ENCODE measurements at regions not wholly inside any gene's neighbourhood (a gene's known extent, or its start where the extent isn't known, plus 50 kb on each side); places are given as distances from the start of the nearest gene placed in this dataset.

DNA sequence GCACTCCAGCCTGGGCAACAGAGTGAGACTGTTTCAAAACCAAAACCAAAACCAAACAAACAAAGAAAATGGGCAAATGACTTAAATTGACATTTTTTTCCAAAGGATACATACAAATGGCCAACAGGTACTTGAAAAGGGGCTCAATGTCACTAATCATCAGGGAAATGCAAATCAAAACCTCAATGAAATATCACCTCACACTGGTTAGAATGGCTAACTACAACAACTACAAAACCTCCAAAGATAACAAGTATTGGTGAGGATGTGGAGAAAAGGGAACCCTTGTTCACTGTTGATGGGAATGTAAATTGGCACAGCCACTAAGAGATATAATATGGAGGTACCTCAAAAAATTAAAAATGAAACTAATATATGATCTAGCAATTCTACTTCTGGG lies 213.2 kb upstream of the HS6ST1 start (continued):
- TF ChIP-seq, protein P1, sequence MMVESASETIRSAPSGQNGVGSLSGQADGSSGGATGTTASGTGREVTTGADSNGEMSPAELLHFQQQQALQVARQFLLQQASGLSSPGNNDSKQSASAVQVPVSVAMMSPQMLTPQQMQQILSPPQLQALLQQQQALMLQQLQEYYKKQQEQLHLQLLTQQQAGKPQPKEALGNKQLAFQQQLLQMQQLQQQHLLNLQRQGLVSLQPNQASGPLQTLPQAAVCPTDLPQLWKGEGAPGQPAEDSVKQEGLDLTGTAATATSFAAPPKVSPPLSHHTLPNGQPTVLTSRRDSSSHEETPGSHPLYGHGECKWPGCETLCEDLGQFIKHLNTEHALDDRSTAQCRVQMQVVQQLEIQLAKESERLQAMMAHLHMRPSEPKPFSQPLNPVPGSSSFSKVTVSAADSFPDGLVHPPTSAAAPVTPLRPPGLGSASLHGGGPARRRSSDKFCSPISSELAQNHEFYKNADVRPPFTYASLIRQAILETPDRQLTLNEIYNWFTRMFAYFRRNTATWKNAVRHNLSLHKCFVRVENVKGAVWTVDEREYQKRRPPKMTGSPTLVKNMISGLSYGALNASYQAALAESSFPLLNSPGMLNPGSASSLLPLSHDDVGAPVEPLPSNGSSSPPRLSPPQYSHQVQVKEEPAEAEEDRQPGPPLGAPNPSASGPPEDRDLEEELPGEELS (CRISPR knock-in tag; IDR thresholded peaks at IDR 0.05), result no peak
- no peak for TF ChIP-seq NFATC4 (CRISPR knock-in tag; IDR thresholded peaks at IDR 0.05)

DNA sequence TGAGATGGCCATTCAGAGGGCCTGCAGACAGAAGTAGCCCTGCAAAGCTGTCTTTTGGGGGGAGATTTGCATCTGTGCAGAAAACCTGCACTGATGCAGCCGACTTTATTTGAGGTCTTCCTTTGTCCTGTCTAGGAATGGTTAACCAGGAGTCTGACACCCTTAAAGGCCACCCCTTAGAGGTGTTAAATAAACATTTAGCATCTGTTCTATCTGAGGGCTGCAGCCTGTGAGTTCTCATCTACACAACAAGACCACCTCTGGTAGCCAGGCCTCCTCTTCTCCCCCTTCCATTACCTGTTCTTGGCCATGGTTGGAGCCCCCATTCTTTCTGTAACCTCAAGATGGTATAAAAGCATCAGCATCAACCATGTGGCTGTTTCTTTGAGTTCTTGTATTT lies 214.4 kb upstream of the HS6ST1 start:
- CTCF ChIA-PET, result no interaction called here
- Mint-ChIP-seq H3K9me3 (no peaks in the 10 kb centered on the region), H3K4me1 (peaks cover 20% of the 10 kb centered on the region), H3K27me3 (ENCODE audit: low read depth) (no peaks in the 10 kb centered on the region), H3K27ac (no peak overlapping the region), H3K4me3 (no peak overlapping the region), H3K36me3 (no peaks in the 10 kb centered on the region)
- TF ChIP-seq GABPB1 (CRISPR knock-in tag; IDR thresholded peaks at IDR 0.05) (no peak), ZNF416 (CRISPR knock-in tag; IDR thresholded peaks at IDR 0.05) (no peak), FOXJ3 (CRISPR knock-in tag; IDR thresholded peaks at IDR 0.05; ENCODE audit: borderline replicate concordance) (no peak), NR3C1 (CRISPR knock-in tag; conservative IDR thresholded peaks at IDR 0.05; ENCODE audit: low read depth) (no peak), SMAD3 (CRISPR knock-in tag; IDR thresholded peaks at IDR 0.05; ENCODE audit: borderline replicate concordance) (no peak), NFE2L1 (CRISPR knock-in tag; IDR thresholded peaks at IDR 0.05) (no peak), PRRX2 (CRISPR knock-in tag; IDR thresholded peaks at IDR 0.05) (no peak)
- TF ChIP-seq, protein P2, sequence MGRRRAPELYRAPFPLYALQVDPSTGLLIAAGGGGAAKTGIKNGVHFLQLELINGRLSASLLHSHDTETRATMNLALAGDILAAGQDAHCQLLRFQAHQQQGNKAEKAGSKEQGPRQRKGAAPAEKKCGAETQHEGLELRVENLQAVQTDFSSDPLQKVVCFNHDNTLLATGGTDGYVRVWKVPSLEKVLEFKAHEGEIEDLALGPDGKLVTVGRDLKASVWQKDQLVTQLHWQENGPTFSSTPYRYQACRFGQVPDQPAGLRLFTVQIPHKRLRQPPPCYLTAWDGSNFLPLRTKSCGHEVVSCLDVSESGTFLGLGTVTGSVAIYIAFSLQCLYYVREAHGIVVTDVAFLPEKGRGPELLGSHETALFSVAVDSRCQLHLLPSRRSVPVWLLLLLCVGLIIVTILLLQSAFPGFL (CRISPR knock-in tag; IDR thresholded peaks at IDR 0.05; ENCODE audit: borderline replicate concordance), result no peak
- TF ChIP-seq, protein P3, sequence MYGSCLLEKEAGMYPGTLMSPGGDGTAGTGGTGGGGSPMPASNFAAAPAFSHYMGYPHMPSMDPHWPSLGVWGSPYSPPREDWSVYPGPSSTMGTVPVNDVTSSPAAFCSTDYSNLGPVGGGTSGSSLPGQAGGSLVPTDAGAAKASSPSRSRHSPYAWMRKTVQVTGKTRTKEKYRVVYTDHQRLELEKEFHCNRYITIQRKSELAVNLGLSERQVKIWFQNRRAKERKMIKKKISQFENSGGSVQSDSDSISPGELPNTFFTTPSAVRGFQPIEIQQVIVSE (CRISPR knock-in tag; IDR thresholded peaks at IDR 0.05; ENCODE audit: borderline replicate concordance), result no peak
- POLR2A ChIA-PET, result no interaction called here
- no peak for ATAC-seq
- DNase-seq (ENCODE audit: low spot score), result no peak

DNA sequence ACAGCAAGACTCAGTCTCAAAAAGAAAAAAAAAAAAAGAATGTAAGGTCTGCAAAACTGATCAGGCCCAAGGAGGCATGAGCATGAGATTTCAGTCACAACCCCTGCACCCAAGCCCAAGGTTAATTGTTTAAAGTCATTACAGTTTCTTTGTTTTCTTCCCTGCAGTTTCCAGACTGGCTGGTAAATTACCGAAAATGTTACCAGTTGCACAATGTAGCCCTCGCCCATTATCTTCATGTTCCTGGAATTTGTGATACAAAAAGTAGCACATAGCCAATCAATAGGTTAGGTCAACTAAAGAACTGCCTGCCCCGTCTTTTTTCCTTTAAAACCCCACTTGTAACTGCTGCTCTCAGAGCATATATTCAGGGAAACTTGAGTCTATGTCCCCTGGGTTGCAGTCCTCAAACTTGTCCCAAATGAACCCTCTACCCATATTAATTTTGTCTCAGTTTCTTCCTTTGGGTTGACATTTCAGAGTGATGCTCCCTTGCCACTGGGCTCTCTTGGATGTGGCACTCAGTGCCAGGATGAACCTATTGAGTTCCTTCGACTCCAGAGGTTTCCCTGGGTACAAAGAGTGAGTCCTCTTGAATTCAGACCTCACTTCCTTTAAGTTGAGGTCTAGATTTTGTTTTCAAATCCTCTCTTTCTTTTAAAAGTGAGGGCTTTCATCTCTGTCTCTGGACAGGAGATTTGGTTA lies 216.2 kb upstream of the HS6ST1 start:
- POLR2A ChIA-PET, result interaction anchor here (0.7 kb wide), 1 partner anchor 203 kb away, joined by 3 read pairs; no protein-coding TSS in a partner anchor
- no peak for ATAC-seq
- TF ChIP-seq, protein P4, sequence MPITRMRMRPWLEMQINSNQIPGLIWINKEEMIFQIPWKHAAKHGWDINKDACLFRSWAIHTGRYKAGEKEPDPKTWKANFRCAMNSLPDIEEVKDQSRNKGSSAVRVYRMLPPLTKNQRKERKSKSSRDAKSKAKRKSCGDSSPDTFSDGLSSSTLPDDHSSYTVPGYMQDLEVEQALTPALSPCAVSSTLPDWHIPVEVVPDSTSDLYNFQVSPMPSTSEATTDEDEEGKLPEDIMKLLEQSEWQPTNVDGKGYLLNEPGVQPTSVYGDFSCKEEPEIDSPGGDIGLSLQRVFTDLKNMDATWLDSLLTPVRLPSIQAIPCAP (CRISPR knock-in tag; IDR thresholded peaks at IDR 0.05), result no peak
- TF ChIP-seq ZNF396 (CRISPR knock-in tag; IDR thresholded peaks at IDR 0.05; ENCODE audit: borderline replicate concordance) (no peak), ATF1 (CRISPR knock-in tag; IDR thresholded peaks at IDR 0.05) (no peak), RORB (CRISPR knock-in tag; IDR thresholded peaks at IDR 0.05) (no peak), GTF2I (CRISPR knock-in tag; conservative IDR thresholded peaks at IDR 0.05) (no peak), SMAD3 (CRISPR knock-in tag; IDR thresholded peaks at IDR 0.05; ENCODE audit: borderline replicate concordance) (no peak)
- TF ChIP-seq, protein P5, sequence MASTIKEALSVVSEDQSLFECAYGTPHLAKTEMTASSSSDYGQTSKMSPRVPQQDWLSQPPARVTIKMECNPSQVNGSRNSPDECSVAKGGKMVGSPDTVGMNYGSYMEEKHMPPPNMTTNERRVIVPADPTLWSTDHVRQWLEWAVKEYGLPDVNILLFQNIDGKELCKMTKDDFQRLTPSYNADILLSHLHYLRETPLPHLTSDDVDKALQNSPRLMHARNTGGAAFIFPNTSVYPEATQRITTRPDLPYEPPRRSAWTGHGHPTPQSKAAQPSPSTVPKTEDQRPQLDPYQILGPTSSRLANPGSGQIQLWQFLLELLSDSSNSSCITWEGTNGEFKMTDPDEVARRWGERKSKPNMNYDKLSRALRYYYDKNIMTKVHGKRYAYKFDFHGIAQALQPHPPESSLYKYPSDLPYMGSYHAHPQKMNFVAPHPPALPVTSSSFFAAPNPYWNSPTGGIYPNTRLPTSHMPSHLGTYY (CRISPR knock-in tag; IDR thresholded peaks at IDR 0.05), result no peak
- TF ChIP-seq, protein P6, sequence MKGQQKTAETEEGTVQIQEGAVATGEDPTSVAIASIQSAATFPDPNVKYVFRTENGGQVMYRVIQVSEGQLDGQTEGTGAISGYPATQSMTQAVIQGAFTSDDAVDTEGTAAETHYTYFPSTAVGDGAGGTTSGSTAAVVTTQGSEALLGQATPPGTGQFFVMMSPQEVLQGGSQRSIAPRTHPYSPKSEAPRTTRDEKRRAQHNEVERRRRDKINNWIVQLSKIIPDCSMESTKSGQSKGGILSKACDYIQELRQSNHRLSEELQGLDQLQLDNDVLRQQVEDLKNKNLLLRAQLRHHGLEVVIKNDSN (CRISPR knock-in tag; IDR thresholded peaks at IDR 0.05), result no peak
- TF ChIP-seq, protein P7, sequence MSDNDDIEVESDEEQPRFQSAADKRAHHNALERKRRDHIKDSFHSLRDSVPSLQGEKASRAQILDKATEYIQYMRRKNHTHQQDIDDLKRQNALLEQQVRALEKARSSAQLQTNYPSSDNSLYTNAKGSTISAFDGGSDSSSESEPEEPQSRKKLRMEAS (CRISPR knock-in tag; IDR thresholded peaks at IDR 0.05), result no peak
- TF ChIP-seq, protein P8, sequence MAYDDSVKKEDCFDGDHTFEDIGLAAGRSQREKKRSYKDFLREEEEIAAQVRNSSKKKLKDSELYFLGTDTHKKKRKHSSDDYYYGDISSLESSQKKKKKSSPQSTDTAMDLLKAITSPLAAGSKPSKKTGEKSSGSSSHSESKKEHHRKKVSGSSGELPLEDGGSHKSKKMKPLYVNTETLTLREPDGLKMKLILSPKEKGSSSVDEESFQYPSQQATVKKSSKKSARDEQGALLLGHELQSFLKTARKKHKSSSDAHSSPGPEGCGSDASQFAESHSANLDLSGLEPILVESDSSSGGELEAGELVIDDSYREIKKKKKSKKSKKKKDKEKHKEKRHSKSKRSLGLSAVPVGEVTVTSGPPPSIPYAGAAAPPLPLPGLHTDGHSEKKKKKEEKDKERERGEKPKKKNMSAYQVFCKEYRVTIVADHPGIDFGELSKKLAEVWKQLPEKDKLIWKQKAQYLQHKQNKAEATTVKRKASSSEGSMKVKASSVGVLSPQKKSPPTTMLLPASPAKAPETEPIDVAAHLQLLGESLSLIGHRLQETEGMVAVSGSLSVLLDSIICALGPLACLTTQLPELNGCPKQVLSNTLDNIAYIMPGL (CRISPR knock-in tag; IDR thresholded peaks at IDR 0.05), result no peak
- TF ChIP-seq, protein P9, sequence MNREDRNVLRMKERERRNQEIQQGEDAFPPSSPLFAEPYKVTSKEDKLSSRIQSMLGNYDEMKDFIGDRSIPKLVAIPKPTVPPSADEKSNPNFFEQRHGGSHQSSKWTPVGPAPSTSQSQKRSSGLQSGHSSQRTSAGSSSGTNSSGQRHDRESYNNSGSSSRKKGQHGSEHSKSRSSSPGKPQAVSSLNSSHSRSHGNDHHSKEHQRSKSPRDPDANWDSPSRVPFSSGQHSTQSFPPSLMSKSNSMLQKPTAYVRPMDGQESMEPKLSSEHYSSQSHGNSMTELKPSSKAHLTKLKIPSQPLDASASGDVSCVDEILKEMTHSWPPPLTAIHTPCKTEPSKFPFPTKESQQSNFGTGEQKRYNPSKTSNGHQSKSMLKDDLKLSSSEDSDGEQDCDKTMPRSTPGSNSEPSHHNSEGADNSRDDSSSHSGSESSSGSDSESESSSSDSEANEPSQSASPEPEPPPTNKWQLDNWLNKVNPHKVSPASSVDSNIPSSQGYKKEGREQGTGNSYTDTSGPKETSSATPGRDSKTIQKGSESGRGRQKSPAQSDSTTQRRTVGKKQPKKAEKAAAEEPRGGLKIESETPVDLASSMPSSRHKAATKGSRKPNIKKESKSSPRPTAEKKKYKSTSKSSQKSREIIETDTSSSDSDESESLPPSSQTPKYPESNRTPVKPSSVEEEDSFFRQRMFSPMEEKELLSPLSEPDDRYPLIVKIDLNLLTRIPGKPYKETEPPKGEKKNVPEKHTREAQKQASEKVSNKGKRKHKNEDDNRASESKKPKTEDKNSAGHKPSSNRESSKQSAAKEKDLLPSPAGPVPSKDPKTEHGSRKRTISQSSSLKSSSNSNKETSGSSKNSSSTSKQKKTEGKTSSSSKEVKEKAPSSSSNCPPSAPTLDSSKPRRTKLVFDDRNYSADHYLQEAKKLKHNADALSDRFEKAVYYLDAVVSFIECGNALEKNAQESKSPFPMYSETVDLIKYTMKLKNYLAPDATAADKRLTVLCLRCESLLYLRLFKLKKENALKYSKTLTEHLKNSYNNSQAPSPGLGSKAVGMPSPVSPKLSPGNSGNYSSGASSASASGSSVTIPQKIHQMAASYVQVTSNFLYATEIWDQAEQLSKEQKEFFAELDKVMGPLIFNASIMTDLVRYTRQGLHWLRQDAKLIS (CRISPR knock-in tag; IDR thresholded peaks at IDR 0.05; ENCODE audit: borderline replicate concordance), result no peak

More for the DNA sequence above, 216.2 kb upstream of the HS6ST1 start:
- no peaks in the 10 kb centered on the region for H3K9me3 Mint-ChIP-seq
- DNase-seq (ENCODE audit: low spot score), result no peak
- no peak overlapping the region for H3K27ac Mint-ChIP-seq
- H3K36me3 Mint-ChIP-seq, result no peaks in the 10 kb centered on the region
- H3K27me3 Mint-ChIP-seq (ENCODE audit: low read depth), result no peaks in the 10 kb centered on the region
- CTCF ChIA-PET, result no interaction called here
- no peak overlapping the region for H3K4me3 Mint-ChIP-seq
- H3K4me1 Mint-ChIP-seq, result peaks cover 24% of the 10 kb centered on the region
